Effector memory CD4-positive, alpha-beta T cell (primary cell): ENCODE measurements at regions not wholly inside any gene's neighbourhood (a gene's known extent, or its start where the extent isn't known, plus 50 kb on each side); places are given as distances from the start of the nearest gene placed in this dataset.

ENCODE experiments used
- DNase-seq, 3 donors: peaks; one replicate each; pipeline ENCODE4 v3.0.0-alpha.2; 2020
- H3K27ac ChIP-seq: 2 replicates; pipeline ENCODE4 v1.7.0; 2013; ENCODE audit warnings: mild to moderate bottlenecking, low read length, moderate library complexity; ENCODE audit not compliant: insufficient read depth, poor library complexity, severe bottlenecking
- H3K27me3 ChIP-seq: replicated peaks from 2 replicates; pipeline ENCODE4 v1.7.0; 2013; ENCODE audit warnings: mild to moderate bottlenecking, low read length; ENCODE audit not compliant: insufficient read depth, control insufficient read depth, poor library complexity, severe bottlenecking
- H3K36me3 ChIP-seq: 2 replicates; pipeline ENCODE4 v1.7.0; 2013; ENCODE audit warnings: mild to moderate bottlenecking, low read length, moderate library complexity; ENCODE audit not compliant: control insufficient read depth, insufficient read depth
- H3K4me1 ChIP-seq: 2 replicates; pipeline ENCODE4 v1.7.0; 2013; ENCODE audit warnings: low read length, mild to moderate bottlenecking; ENCODE audit not compliant: control insufficient read depth, insufficient read depth, poor library complexity, severe bottlenecking
- H3K4me3 ChIP-seq: 2 replicates; pipeline ENCODE4 v1.7.0; 2013; ENCODE audit warnings: low read length, low read depth, mild to moderate bottlenecking; ENCODE audit not compliant: insufficient read depth, poor library complexity, severe bottlenecking
- H3K9me3 ChIP-seq: 2 replicates; pipeline ENCODE4 v1.7.0; 2013; ENCODE audit warnings: mild to moderate bottlenecking, low read length, moderate library complexity; ENCODE audit not compliant: control insufficient read depth

DNA sequence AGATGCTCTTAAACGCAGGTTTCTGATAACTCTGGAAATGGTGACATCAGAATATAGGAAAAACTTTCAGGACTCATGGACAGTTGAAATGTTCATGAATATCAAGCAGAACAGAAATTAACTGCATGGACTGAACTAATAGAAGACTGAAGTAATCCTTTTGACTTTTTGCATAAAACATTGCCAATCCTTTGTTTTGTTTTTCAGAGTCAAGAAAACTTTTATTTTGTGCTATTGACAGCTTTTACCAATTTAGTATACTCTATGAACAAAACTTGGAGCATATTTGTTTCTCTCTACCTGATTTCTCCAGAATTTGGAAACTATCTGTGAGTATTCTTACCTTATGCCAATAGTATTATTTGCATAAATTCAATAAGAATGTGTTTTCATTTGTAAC lies 61.2 kb upstream of the HMX1 start:
- Histone ChIP-seq H3K27me3 (no peaks in the 10 kb centered on the region), H3K27ac (no peak overlapping the region)

GRCh38 chr4:8928074-8928473 lies 56.4 kb upstream of the HMX1 start:
- Histone ChIP-seq H3K4me1 (no peaks in the 10 kb centered on the region), H3K4me3 (no peak overlapping the region), H3K27me3 (no peaks in the 10 kb centered on the region), H3K36me3 (no peaks in the 10 kb centered on the region), H3K9me3 (no peaks in the 10 kb centered on the region), H3K27ac (no peak overlapping the region)
- no peak for DNase-seq

More for the DNA sequence above, 61.2 kb upstream of the HMX1 start:
- H3K4me3 ChIP-seq: no peak overlapping the region
- H3K9me3 ChIP-seq: no peaks in the 10 kb centered on the region
- H3K36me3 ChIP-seq: no peaks in the 10 kb centered on the region
- H3K4me1 ChIP-seq: no peaks in the 10 kb centered on the region
- DNase-seq: no peak

DNA sequence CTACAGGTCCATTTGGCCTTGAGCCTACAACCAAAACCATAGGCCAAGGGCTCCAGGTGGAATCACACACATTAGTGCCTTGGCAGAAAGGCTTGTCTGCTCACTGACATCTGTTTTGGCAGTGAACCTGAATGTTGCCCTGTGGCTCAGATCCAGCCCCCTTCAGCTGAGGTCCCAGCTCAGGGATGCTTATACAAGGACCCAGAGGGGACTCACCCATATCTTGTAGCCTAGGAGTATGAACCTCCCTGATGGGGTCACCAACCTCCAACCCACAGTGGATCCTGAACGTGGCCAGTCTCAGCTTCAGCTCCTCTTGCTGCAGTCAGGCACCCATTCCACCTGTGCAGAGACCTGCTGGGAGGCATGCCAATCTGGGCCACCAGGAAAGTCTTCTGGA lies 50.8 kb upstream of the HMX1 start:
- Histone ChIP-seq H3K4me3 (no peak overlapping the region), H3K27me3 (no peaks in the 10 kb centered on the region), H3K36me3 (no peaks in the 10 kb centered on the region), H3K27ac (no peak overlapping the region), H3K4me1 (no peaks in the 10 kb centered on the region), H3K9me3 (no peaks in the 10 kb centered on the region)
- DNase-seq: no peak

DNA sequence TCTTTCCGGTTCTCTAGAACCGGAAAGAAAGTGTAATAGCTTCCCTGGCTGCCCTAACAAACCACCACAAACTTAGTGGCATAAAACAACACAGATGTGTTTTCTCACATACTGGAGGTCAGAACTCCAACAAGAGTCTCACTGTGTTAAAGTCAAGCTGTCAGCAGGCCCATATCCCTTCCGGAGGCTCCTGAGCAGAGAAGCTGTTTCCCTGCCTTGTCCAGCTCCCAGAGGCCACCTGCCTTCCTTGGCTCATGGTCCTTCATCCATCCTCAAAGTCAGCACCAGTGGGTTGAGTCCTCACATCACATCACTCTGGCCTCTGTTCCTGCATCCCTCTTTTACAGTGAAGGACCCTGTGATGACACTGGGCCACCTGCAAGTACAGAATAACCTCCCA lies 49.8 kb upstream of the HMX1 start:
- Histone ChIP-seq H3K4me3 (no peak overlapping the region), H3K9me3 (no peaks in the 10 kb centered on the region), H3K36me3 (no peaks in the 10 kb centered on the region), H3K27ac (no peak overlapping the region), H3K4me1 (no peaks in the 10 kb centered on the region), H3K27me3 (no peaks in the 10 kb centered on the region)
- no peak for DNase-seq
